A549 (cell line): ENCODE measurements at regions not wholly inside any gene's neighbourhood (a gene's known extent, or its start where the extent isn't known, plus 50 kb on each side); places are given as distances from the start of the nearest gene placed in this dataset.

Source experiments
- ATAC-seq, 2 experiments: fragments of 200-7000 bp in 1 of 2; fragments of >200 bp in 1 of 2; cut with Nextera tagmentation in 1 of 2; cut with Tn5 transposase in 1 of 2; 3 replicates each; pipeline versions ENCODE4 v1.8.0 to v1.9.1; 2018 to 2020; ENCODE audit warnings: mild to moderate bottlenecking in 1 of 2, moderate library complexity in 1 of 2
- CTCF ChIA-PET: fragments of 300-600 bp; sonication (Branson Sonifier 250); formaldehyde crosslinking; extraction: SDS; loops from one replicate; lab custom pipeline; 2021; ENCODE audit warnings: antibody characterized with exemption, inconsistent platforms; lab: Yijun Ruan, JAX
- POLR2A ChIA-PET: fragments of 350-600 bp; formaldehyde crosslinking; extraction: SDS; loops from one replicate; lab custom pipeline; 2021; ENCODE audit warnings: antibody characterized with exemption, inconsistent platforms; lab: Yijun Ruan, JAX
- DNase-seq, 2 experiments: peaks; one replicate each; pipeline versions ENCODE4 v3.0.0 to v3.0.0-alpha.2; 2011 to 2016; ENCODE audit warnings: low read depth in 1 of 2, low spot score in 1 of 2
- FAIRE-seq: peaks from 2 replicates; lab custom pipeline; 2011; peaks lifted over from hg19 to GRCh38; lab: Jason Lieb, UNC
- H3K27ac ChIP-seq, 2 experiments: fragments of >200 bp; sonication (Bioruptor Twin); formaldehyde crosslinking; 3 replicates each; pipeline ENCODE4 v1.5.1; 2016 to 2017
- H3K4me1 ChIP-seq: fragments of >200 bp; sonication (Bioruptor Twin); formaldehyde crosslinking; 3 replicates; pipeline ENCODE4 v1.6.1; 2016
- H3K4me2 ChIP-seq: fragments of >200 bp; sonication (Bioruptor Twin); formaldehyde crosslinking; 3 replicates; pipeline ENCODE4 v1.6.1; 2016
- H3K4me3 ChIP-seq: fragments of >200 bp; sonication (Bioruptor Twin); formaldehyde crosslinking; 3 replicates; pipeline ENCODE4 v1.5.1; 2016
- H3K9me3 ChIP-seq: fragments of >200 bp; sonication (Bioruptor Twin); formaldehyde crosslinking; 3 replicates; pipeline ENCODE4 v1.6.1; 2016
- BHLHE40 ChIP-seq: IDR thresholded peaks from 2 replicates; pipeline ENCODE4 v1.6.1; 2012; ENCODE audit warnings: low read depth, low read length, inconsistent platforms
- CBX2 ChIP-seq: fragments of 200-600 bp; sonication (generic); IDR thresholded peaks from 2 replicates; pipeline ENCODE4 v1.6.1; 2016; ENCODE audit warnings: low read depth, mild to moderate bottlenecking, borderline replicate concordance
- CTCF ChIP-seq: fragments of >200 bp; sonication (Bioruptor Twin); formaldehyde crosslinking; IDR thresholded peaks from 3 replicates; pipeline ENCODE4 v1.5.1; 2016
- EHF ChIP-seq: fragments of 250-450 bp; sonication (Bioruptor Pico); IDR thresholded peaks from 2 replicates; pipeline ENCODE4 v1.5.0; 2020; ENCODE audit warnings: mild to moderate bottlenecking
- FOSB ChIP-seq: fragments of 250-450 bp; sonication (Bioruptor Pico); IDR thresholded peaks from 2 replicates; pipeline ENCODE4 v1.5.0; 2020; ENCODE audit warnings: mild to moderate bottlenecking, moderate library complexity
- FOSL2 ChIP-seq, 2 experiments: fragments of 450-650 bp in 1 of 2; fragments of >200 bp in 1 of 2; sonication (Bioruptor Twin) in 1 of 2; formaldehyde crosslinking; IDR thresholded peaks; 2 replicates each; pipeline versions ENCODE4 v1.5.0 to v1.6.1; 2016 to 2020; ENCODE audit warnings: mild to moderate bottlenecking in 1 of 2, moderate library complexity in 1 of 2
- HES2 ChIP-seq: fragments of >200 bp; sonication (Bioruptor Twin); formaldehyde crosslinking; IDR thresholded peaks from 2 replicates; pipeline ENCODE4 v1.6.1; 2016
- HEYL ChIP-seq: fragments of 250-450 bp; sonication (Bioruptor Pico); IDR thresholded peaks from 2 replicates; pipeline ENCODE4 v1.8.0; 2021; ENCODE audit warnings: mild to moderate bottlenecking, moderate library complexity
- HOXA7 ChIP-seq: fragments of 250-450 bp; sonication (Bioruptor Pico); IDR thresholded peaks from 2 replicates; pipeline ENCODE4 v1.5.0; 2020; ENCODE audit warnings: mild to moderate bottlenecking, moderate library complexity
- HOXB13 ChIP-seq: fragments of 250-450 bp; sonication (Bioruptor Pico); IDR thresholded peaks from 2 replicates; pipeline ENCODE4 v1.5.0; 2020; ENCODE audit warnings: low read depth, mild to moderate bottlenecking, moderate library complexity
- HOXB5 ChIP-seq: fragments of 250-450 bp; sonication (Bioruptor Pico); IDR thresholded peaks from 2 replicates; pipeline ENCODE4 v1.5.0; 2020; ENCODE audit warnings: mild to moderate bottlenecking, moderate library complexity
- JUNB ChIP-seq: fragments of >200 bp; sonication (Bioruptor Twin); formaldehyde crosslinking; IDR thresholded peaks from 2 replicates; pipeline ENCODE4 v1.6.1; 2016
- MAZ ChIP-seq: fragments of 150-350 bp; IDR thresholded peaks from 2 replicates; pipeline ENCODE4 v1.6.1; 2014; ENCODE audit warnings: antibody characterized with exemption, low read depth, low read length, borderline replicate concordance
- MYC ChIP-seq: IDR thresholded peaks from 2 replicates; pipeline ENCODE4 v1.6.1; 2012; ENCODE audit warnings: mild to moderate bottlenecking, inconsistent platforms, low read length, improper control_type of control experiment, borderline replicate concordance
- NFE2L2 ChIP-seq: fragments of 150-350 bp; conservative IDR thresholded peaks from 2 replicates; pipeline ENCODE4 v1.6.1; 2014; ENCODE audit warnings: low read length
- NR3C1 ChIP-seq: fragments of >200 bp; sonication (Bioruptor Twin); formaldehyde crosslinking; IDR thresholded peaks from 3 replicates; pipeline ENCODE4 v1.6.1; 2017
- PBX3 ChIP-seq: IDR thresholded peaks from 2 replicates; pipeline ENCODE4 v1.6.1; 2012
- POLR2A ChIP-seq: IDR thresholded peaks from 2 replicates; pipeline ENCODE4 v1.6.1; 2012; ENCODE audit warnings: mild to moderate bottlenecking, low read length
- RAD21 ChIP-seq, 2 experiments: fragments of >200 bp in 1 of 2; sonication (Bioruptor Twin) in 1 of 2; formaldehyde crosslinking in 1 of 2; IDR thresholded peaks in 1 of 2; conservative IDR thresholded peaks in 1 of 2; 2 replicates in 1 of 2; 3 replicates in 1 of 2; pipeline ENCODE4 v1.6.1; 2012 to 2018; ENCODE audit warnings: inconsistent platforms in 1 of 2
- RNF2 ChIP-seq: fragments of 200-600 bp; sonication (generic); IDR thresholded peaks from 2 replicates; pipeline ENCODE4 v1.6.1; 2016; ENCODE audit warnings: low read depth, mild to moderate bottlenecking, antibody characterized with exemption, moderate library complexity, borderline replicate concordance
- SMC3 ChIP-seq: fragments of >200 bp; sonication (Bioruptor Twin); formaldehyde crosslinking; IDR thresholded peaks from 3 replicates; pipeline ENCODE4 v1.6.1; 2018; ENCODE audit warnings: inconsistent platforms
- TFCP2L1 ChIP-seq: fragments of 250-450 bp; sonication (Bioruptor Pico); IDR thresholded peaks from 2 replicates; pipeline ENCODE4 v1.5.0; 2021; ENCODE audit warnings: mild to moderate bottlenecking
- WGBS: methylation state at CpG from one replicate; pipeline ENCODE4 v1.1.6; 2017; ENCODE audit errors: missing lambda C conversion rate; 5-methylcytosine and 5-hydroxymethylcytosine counted together
- TF ChIP-seq, protein P1 (sequence below): fragments of >200 bp; sonication (Bioruptor Twin); formaldehyde crosslinking; IDR thresholded peaks from 3 replicates; pipeline ENCODE4 v1.6.1; 2016
- TF ChIP-seq, protein P2 (sequence below): fragments of 250-450 bp; sonication (Bioruptor Pico); IDR thresholded peaks from 2 replicates; pipeline ENCODE4 v1.5.0; 2021; ENCODE audit warnings: mild to moderate bottlenecking, moderate library complexity, borderline replicate concordance

DNA sequence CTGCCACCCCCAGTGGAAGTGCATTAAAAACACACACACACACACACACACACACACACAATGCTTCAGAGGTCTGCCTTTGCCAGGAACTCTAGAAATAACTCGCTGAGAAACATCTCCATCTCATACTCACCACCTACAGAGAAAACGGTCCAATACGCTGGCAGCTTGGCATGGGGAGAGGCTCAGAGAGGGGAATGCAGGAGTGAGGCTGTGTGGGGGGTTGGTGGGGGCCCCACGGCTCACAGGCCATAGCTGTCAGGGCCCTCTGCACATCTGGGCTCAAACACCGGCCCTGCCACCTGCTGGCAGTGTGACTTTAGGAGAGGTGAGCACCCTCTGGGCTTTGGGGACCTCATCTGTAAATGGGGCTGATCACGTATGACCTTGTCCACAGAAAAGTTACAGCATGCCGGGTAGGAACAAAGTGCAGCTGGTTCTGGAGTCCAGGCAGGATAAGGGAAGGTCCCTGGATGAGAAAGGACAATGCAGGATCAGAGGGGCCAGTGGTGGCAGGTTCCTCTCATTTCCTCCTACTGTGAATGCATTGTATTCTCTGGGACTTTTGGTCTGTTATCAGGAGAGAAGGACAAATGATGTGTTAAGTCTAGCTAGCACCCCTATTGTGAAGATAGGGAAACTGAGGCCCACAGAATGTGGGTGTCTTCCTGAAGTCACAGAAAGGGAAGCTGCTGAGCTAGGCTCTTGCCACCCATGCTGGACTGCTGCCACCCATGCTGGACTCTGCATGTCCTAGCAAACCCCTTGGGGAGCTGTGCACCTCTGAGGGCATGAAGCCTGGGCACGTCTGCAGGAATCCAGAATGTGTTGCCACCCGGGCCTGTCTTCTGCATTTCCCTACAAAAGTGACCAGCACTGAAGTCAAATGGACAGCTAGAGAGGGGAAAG, 404.6 kb downstream of the RPS24 start:
- CTCF ChIA-PET = interaction anchor here (1.1 to 3.1 kb wide), 5 partner anchors 9 to 261 kb away, joined by 3 to 12 read pairs (median 3); no protein-coding TSS in a partner anchor
- ATAC-seq = peak; percentile 55 to 63; a peak in 5 of 6 replicates

DNA sequence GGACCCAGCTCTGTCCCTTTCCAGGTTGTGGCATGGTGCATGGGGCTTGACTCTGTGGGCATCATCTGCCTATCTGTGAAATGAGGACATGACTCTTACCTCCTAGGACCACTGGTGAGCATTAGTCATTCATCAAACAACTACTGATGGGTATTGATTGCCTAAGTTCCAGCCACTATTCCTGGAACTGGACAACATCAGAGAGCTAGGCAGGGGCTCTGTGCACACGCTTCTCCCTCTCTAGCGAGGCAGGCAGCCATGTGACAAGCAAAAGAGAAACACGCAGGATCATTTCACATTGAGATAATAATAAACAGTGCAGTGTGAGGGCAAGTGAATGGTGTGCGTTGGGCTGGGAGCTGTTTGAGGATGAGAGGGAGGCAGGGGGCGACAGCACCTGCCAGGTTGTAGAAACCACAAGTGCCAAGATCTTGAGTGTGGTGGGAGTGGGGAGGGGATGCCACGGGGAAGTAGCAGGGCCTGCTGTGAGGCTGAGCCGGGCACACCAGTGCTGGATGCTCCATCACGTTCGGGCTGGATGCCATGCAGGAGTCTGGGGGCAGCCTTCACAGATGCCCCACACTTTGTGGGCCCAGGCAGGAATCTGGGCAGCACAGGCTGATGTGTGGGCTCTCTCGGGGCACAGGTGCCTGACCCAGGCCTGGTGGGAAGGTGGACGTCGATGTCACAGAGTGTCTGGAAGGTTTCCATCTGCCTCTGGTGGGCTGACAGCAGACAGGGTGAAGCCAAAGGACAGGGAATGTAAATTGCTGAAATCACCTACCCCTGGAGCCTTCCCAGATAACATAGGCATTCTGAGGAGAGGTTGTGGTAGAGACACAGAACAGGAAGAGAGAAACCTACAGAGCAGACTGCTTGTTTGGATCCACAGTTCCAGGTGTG, 405.5 kb downstream of the RPS24 start:
- Histone ChIP-seq H3K4me3 (no peak overlapping the region), H3K4me1 (peaks cover 12% of the 10 kb centered on the region; the same call in 2 of the 3 replicates), H3K9me3 (no peaks in the 10 kb centered on the region)
- POLR2A ChIA-PET = no interaction called here
- ATAC-seq (no peak), FAIRE-seq (no peak)
- 77% methylated on average over 12 of the region's 12 CpGs for WGBS
- CTCF ChIA-PET = interaction anchor here (0.6 to 1.5 kb wide), 4 partner anchors 10 to 109 kb away, joined by 3 to 5 read pairs (median 3); no protein-coding TSS in a partner anchor
- no peak for TF ChIP-seq HOXB13
- TF ChIP-seq FOSL2 (IDR thresholded peaks at IDR 0.05) = no peak
- TF ChIP-seq FOSL2 (CRISPR knock-in tag; IDR thresholded peaks at IDR 0.05) = no peak
- no peak for TF ChIP-seq PBX3
- no peak for TF ChIP-seq RNF2
- no peak for TF ChIP-seq HEYL
- TF ChIP-seq, all 56 proteins: peak for 0
- Histone ChIP-seq H3K27ac (no peak overlapping the region), H3K4me2 (no peak overlapping the region)
- DNase-seq = no peak

More for the DNA sequence above, 404.6 kb downstream of the RPS24 start:
- FAIRE-seq (no peak), DNase-seq (no peak)
- no peak overlapping the region for H3K4me3 ChIP-seq
- TF ChIP-seq BHLHE40 = no peak
- TF ChIP-seq, protein P1, sequence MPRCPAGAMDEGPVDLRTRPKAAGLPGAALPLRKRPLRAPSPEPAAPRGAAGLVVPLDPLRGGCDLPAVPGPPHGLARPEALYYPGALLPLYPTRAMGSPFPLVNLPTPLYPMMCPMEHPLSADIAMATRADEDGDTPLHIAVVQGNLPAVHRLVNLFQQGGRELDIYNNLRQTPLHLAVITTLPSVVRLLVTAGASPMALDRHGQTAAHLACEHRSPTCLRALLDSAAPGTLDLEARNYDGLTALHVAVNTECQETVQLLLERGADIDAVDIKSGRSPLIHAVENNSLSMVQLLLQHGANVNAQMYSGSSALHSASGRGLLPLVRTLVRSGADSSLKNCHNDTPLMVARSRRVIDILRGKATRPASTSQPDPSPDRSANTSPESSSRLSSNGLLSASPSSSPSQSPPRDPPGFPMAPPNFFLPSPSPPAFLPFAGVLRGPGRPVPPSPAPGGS = no peak
- no peak for TF ChIP-seq NFE2L2
- TF ChIP-seq SMC3 = 0 out of 3 replicates have a peak, but pooled peaks have one; percentile 15
- no peak for TF ChIP-seq NR3C1
- no peak for TF ChIP-seq MYC
- TF ChIP-seq HOXA7 (CRISPR knock-in tag) = no peak
- TF ChIP-seq JUNB = no peak
- TF ChIP-seq POLR2A = no peak
- no peak for TF ChIP-seq CBX2
- no peak for TF ChIP-seq HES2
- 0 out of 3 replicates have a peak, but pooled peaks have one; percentile 9 for TF ChIP-seq CTCF
- TF ChIP-seq HOXB5 (CRISPR knock-in tag) = no peak
- TF ChIP-seq EHF (CRISPR knock-in tag) = no peak
- TF ChIP-seq MAZ = no peak
- TF ChIP-seq RAD21 (conservative IDR thresholded peaks at IDR 0.05 in 1 of 2, IDR thresholded peaks at IDR 0.05 in 1 of 2) = peak; percentile 21 to 24; a peak in 1 of 5 replicates
- TF ChIP-seq, protein P2, sequence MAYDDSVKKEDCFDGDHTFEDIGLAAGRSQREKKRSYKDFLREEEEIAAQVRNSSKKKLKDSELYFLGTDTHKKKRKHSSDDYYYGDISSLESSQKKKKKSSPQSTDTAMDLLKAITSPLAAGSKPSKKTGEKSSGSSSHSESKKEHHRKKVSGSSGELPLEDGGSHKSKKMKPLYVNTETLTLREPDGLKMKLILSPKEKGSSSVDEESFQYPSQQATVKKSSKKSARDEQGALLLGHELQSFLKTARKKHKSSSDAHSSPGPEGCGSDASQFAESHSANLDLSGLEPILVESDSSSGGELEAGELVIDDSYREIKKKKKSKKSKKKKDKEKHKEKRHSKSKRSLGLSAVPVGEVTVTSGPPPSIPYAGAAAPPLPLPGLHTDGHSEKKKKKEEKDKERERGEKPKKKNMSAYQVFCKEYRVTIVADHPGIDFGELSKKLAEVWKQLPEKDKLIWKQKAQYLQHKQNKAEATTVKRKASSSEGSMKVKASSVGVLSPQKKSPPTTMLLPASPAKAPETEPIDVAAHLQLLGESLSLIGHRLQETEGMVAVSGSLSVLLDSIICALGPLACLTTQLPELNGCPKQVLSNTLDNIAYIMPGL = no peak
- TF ChIP-seq FOSB (CRISPR knock-in tag) = no peak
- TF ChIP-seq TFCP2L1 = no peak
- POLR2A ChIA-PET = no interaction called here
- H3K4me2 ChIP-seq = no peak overlapping the region
- H3K4me1 ChIP-seq = peaks cover 12% of the 10 kb centered on the region; the same call in 2 of the 3 replicates
- WGBS = 64% methylated on average over 9 of the region's 9 CpGs
- H3K27ac ChIP-seq = no peak overlapping the region
- H3K9me3 ChIP-seq = no peaks in the 10 kb centered on the region
